NCI-H345 treated with DMSO at 0.1 percent for 48 hours (cell line): ENCODE measurements at regions not wholly inside any gene's neighbourhood (a gene's known extent, or its start where the extent isn't known, plus 50 kb on each side); places are given as distances from the start of the nearest gene placed in this dataset.

Source experiments
- DNase-seq: peaks from one replicate; lab custom pipeline; 2025; ENCODE audit not compliant: unreplicated experiment; lab: John Stamatoyannopoulos, UW

DNA sequence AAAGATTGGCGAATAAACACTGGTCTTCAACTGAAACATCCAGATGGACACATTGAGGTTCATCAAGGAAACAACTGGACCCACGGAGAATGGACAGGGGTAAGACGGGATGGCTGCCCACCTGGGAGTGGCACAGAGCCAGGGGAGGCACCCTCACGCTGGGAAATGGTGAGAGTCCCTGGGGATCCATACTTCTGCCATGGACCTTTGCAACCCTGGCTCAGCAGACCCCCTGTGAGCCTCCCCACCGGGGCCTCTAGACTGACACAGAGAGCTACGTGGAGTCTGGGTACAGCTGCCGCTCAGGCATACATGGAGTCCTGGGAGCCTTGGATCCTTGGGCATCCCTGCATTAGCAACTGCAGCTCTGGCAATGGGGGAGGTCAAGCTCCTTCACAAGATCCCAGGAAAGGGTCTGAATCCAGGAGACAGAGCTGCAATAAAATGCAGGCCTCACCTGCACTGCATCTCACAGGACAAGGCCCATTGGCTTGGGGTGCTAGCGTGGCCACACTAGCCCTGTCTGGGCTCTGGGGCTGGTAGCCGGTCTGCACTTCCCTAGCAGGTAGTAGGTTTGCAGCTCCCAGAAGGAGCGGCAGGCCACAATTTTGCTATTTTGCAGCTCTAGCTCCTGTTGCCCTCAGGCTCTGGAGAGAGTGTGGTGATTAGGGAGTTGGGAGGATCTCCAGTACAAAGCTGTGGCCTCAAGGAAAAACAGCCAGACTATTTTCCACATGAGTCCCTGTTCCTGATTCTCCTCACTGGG is 496.4 kb upstream of the LRRC4C start:
- DNase-seq = no peak

DNA sequence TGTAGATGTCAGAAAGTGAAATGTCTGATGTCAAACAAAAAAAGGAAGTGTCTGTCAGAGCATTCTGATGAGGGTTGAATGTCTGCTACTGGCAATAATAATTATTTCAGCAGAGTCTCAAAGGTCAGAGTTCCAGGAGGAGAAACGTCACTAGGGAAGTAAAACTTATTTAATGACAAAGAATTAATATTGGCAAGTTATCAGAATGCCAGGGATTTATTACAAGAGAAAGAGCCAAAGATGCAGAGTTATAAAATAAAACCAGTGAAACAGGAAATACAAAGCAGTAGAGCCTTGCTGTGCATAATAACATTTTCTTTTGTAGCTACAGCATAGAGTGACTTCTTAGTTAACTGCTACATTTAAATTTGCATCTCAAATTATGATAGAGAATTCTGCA is 504.0 kb upstream of the LRRC4C start:
- no peak for DNase-seq

DNA sequence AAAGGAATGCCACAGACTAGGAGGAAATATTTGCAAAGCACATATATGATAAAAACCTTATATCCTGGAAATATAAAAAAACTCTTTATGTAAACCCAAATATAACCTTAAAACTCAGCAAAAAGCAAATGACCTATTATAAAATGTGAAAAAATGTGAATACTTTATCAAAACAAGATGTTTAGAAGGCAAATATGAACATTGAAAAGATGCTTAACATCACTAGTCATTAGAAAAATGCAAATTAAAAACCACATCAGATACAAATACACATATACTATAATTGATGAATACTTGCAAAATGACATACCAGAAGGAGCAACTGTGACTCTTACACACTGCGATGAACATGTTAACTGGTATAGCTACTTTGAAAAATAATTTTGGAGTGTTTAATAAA is 511.2 kb upstream of the LRRC4C start:
- no peak for DNase-seq

DNA sequence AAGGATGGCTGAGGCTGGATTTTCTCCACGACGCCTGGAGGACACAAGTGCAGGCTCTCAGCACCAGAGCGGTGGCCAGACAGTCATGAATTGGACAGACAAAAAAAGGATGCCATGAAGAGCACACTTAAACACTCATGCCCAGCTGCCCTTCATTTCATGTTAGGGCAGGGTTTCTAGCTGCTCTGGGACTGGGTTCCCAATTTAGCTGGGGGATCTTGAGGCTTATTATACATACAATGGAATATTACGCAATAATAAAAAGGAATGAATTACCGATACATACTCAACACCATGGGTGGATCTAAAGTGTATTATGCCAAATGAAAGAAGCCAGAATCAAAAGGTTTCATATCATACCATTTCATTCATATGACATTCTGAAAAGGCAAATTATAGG is 512.1 kb upstream of the LRRC4C start:
- no peak for DNase-seq

DNA sequence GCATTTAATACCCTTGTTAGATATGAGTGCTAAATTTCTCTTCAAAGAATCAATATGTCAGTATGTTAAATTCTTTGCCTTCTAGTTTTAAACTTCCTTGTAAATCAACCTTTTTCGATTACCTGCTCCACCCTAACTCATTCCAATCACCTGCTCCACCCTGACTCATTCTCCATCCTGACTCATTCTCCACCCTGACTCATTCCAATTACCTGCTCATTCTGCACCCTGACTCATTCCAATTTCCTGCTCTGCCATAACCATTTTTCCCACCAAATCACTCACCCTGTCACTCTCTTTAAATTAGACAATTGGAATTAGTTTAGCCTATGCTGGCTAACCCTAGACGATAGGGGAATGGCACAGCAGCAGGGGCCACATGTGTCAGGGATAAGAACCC is 519.5 kb upstream of the LRRC4C start:
- no peak for DNase-seq

DNA sequence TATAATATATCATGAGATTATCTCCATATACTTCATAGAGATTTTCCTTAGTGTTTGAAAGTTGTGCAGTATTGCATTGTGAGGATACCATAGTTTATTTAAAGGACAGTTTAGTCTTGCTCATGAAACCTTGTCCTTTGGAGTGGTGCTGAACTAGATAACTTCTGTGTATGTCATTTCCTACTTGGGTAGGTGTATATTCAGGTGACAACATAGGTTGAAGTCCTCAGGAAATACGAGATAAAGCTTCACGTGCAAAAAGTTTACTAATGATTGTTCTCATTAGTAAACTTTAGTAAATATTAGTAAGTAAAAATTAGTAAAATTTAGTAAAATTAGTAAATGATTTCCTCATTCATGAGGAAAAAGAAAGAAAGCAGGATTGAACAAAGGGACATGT is 521.3 kb upstream of the LRRC4C start:
- no peak for DNase-seq

DNA sequence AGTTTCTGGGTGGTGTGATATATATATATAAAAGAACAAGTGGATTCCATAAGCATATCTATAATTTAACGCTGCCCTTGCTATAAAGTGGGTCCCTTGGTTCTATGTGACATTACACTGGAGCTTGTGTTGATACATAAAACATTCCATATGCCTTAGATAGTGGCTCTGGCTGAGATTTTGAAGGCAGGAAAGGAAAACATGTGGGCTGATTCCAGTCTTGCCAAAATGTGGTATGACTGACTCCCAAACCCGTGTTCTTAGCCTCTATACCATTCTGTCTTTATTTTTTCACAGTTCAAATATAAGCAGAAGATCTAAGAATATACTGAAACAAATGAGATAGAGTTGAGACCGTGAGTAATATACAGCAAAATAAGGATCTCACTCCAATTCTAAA is 522.8 kb upstream of the LRRC4C start:
- DNase-seq = no peak

DNA sequence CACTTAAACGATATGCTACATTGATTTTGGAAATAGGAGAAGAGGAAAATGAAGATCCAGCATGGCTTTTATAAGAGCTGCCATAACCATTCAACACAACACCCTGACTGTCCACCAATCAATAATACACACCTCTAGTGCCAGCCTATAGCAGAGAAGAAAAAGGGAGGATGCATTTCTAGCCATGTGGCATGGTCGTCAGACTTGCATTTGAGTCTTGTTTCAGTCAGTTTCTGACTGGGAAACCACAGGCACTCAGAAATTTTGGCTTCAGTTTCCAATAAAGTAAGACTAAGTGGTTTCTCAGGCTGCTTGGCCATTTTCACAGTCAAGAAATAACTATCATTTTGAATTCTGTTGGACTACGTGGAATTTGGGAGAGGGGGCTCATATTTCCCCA is 523.5 kb upstream of the LRRC4C start:
- DNase-seq = no peak

DNA sequence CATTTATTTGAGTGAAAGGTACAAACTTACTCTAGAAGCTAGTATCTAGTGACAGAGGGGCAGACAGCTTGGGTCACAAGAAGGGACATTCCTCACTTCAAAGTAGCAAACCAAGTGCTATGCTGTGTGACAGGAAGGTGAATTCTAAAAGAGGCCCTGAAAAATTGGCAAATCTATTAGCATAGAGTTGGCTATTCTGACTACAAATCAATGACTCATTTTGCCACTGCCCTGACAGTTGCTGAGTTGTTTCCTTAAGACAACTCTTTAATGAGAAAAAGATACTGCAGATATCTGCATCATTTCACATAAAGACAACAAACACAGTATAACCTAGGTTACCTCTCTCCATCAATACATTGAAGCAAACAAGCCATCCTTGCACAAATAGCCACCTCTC is 524.0 kb upstream of the LRRC4C start:
- DNase-seq = no peak

DNA sequence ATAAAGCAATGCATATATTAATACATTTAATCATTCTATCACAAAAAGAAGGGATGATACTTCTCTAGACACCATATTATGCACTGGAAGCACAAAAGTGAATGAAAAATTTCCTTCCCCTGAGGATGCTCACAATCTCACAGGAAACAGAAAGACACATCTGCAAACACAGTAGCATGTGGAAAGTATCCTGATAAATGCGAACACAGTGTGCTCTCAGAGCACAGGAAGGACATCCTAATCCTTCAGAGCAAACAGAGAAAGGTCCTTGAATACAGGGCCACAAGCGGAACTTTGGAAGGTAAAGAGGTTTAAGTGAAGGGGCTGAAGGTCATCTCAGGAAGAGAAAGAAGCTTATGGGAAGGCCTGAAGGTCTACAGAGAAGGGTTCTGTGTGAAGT is 524.6 kb upstream of the LRRC4C start:
- no peak for DNase-seq

DNA sequence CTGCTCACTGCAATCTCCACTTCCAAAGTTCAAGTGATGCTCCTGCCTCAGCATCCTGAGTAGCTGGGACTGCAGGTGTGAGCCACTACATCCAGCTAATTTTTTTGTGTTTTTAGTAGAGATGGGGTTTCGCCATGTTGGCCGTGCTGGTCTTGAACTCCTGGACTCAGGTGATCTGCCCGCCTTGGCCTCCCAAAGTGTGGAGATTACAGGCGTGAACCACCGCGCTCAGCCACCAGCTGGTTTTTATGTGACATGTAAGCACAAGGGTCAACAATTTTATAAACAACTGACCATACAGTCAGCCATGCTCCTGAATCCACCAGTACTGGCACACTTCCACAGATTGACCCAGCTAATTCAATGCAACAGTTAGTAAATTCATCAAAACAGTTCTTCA is 526.3 kb upstream of the LRRC4C start:
- DNase-seq = no peak

DNA sequence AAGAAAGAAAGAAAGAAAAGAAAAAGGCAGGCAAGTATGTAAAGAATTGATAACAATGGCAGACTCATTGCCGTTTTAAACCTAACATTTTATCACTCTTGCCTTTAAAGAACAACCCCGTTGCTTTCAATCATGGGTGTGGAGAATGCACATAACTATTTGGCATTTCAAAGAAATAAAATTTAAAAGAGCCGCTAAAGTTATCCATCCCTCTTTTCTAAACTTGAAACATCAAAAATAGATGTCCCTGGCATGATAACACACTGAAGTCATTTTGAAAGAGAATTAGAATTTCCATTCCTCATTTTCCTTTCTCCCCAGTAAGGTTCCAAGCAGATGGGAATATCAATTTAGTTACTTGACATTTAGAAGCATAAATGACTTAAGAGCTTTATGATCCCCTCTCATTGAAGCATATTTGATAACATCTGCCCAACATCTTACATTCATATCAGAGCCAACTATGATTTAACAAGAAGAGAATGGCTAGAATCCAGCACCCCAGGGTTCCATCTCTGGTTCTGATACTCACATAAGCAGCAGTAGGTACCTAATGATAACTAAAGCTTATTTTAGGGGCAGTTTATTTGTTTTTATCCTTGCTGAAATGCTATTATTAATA is 529.6 kb upstream of the LRRC4C start:
- no peak for DNase-seq

DNA sequence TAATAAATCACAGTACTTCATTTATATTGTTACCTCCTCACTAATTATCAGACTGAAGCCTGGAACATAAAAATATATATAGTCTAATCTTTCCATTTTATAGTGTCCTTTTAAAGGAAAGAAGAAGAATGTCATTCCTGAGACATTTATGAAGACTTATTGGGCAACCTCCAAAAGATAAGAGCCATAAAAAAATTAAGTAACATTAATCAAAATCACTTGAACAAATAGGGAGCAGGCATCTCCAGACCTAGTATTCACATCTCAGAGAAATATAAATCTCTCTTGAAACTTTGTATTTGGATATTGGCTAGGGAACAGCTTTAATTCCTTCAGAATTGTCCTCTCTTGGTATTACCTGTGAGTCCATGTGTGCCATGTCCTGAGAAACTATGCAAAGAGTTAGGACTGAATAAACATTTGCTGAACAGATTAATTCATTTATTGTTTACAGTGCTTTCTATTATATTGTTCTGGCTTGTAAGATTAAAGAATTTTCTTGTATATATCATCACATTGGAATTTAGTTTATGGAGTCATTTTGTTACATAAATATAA is 530.5 kb upstream of the LRRC4C start:
- DNase-seq = no peak

DNA sequence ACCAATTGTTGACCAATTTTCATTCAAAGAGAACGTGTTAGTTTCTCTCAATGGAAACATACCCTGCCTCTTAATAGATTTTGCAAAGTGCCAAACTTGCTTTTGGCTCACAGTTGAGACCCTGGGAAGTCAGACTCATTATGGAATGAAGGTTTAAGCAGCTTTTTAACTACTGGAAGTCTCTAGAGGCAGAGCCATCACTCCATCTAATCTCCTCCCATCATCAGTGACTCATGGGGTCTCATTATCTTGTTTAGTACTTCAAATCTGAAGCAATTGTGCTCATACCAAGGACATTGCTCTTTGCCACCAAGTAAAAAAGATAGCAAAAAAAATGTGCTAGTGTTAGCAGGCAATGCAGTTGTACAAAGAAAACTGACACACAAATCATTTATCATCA is 537.1 kb upstream of the LRRC4C start:
- DNase-seq = no peak

DNA sequence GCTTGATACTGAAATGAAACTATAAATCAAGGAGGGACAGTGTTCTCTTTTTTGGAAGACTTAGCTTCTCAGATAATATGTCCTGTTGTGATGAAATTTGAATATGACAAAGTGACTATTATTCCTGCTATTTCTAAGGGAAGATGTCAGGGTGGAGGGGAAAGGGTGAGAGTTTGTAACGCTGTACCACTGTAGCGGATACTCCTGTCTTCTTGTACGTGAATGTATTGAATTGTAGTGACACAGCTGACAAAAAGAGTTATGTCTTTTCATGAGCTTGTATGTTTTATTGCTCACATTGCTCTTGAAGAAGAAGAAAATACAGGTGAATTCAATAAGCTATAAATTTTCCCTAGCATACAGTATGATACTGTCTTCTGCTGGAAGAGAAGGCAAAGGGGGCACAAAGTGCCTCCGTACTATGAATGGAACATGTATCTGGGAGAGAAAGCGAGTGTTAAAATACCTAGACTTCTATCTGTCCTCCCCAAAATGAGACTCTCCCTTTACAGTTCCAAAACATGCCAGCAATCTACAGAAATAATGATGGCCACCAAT is 538.5 kb upstream of the LRRC4C start:
- DNase-seq = no peak

DNA sequence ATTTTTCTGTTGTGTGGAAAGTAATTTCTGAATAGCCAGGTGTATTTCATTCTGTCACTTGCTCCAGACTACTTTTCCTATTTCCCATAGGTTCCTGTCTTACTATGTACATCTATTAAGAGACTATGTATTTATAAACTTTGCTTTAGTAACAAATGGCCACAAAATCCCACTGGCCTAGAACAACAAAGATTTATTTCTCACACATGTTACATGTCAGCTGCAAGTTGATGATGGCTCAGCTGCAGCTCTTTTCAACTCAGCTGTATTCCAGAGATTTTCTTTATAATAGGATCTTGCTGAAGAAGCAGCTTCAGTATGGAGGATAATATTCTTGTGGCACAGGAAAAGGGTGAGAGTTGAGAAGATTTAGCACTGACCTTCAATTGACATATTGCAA is 539.6 kb upstream of the LRRC4C start:
- no peak for DNase-seq

DNA sequence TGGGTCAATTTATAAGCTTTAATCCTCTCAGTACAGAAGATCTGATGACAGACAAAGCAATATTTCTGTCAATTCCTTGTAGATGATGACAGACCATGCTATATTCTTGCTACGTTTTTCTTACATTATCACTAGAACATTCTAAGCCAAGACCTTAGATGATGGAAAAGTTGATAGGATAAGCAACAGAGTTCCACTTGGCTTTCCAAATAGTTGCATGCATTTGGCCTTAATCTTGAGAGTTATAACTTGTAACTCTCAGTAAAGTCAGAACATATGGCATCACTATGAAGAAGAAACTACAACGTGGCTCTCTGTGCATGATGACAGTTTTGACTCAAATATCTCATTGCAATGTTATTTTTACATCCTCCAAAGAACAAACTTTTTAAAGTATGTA is 544.3 kb upstream of the LRRC4C start:
- no peak for DNase-seq

DNA sequence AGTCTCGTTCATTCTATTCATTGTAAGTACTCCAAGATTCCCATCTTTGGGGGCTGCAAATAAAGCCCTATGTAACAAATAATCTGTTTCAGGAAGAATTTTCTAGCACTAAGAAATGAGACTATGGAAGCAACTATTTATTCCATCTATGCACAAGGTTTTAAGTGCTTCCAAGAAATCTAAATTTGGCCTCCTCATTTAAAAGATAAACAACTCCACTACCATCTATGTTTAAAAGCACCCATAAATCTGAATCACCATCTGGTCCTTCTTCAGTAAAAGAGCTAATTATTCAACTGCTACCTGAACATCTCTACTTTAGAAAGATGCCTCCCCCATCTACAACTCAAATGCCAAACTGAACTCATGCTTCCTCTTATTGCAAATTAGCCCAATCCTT is 547.3 kb upstream of the LRRC4C start:
- DNase-seq = no peak

DNA sequence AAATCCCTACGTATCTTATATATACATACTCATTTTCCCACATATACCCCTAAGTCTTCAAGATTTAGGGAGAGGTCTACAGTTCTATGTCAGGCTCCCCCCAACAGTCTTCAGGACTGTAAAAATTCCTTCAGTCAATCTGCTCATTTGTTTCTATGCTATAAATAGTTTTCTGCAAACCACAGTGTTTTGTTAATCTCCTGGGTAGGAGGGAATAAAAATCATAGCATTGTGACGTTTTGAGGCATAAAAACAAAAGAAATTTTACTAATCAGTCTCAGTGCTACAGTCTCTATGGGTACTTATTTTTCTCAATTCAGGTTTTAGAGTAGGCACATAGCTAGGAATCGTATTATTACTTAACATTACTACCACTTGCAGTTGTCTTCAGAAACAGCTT is 552.8 kb upstream of the LRRC4C start:
- no peak for DNase-seq

DNA sequence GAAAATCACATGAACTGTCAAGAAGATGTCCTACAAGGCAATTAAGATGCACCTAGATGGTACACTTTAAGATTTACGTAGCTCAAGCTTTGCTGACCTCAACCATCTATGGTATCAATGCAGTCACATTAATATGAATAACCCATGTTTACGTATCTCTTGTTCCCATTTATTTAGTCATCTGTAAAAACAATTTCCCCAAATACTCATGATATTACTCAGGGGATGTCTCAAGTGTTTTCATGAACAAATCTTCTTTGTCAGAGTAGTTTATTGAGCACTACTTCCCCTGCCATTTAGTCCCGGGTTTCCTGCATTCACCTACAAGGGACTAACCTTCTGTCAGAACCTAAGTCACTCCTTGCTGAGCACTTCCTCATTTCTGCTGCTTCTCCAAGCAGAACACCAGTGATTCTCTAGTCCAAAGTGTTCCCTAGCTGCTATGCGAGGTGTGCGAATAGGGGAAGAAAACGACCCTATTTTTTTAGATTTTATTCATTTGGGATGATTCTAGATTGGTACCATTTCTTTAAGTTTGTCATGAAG is 554.3 kb upstream of the LRRC4C start:
- DNase-seq = no peak

DNA sequence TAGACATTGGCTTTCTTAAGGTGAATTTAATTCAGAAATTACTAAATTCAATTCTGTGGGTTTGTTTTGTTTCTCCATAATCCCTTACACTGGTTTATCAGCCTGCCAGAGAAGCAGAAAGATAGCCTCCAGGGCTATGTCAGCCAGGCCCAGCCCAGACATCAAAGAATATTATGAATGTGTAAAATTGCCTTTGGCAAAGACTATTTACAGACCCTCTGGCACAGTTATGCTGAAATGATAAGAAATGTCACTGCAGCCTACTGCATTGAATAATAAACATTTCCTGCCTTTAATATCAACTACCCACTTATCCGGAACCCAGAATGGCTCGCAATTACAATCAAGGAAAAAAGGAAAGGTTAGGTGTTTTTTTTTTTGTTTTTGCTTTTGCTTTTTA is 562.5 kb upstream of the LRRC4C start:
- no peak for DNase-seq

DNA sequence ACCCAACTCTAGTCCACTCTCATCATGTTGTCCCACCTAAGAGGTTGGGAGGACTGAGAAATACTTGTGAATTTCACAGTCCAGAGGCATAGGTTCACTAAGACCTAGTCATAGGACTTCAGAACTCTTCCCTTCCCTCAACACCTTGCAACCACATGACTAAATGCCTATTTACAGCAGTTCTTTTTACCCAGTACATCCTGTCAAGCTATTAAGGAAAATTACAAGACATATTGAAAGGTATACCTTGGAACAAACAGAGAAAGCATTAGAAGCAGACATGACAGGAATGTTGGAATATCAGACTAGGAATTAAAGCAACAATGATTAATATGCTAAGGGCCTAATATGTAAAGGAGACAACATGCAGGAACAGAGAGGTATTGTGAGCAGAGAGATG is 563.8 kb upstream of the LRRC4C start:
- DNase-seq = no peak
